Choroid plexus epithelial cell (primary cell): ENCODE measurements at regions not wholly inside any gene's neighbourhood (a gene's known extent, or its start where the extent isn't known, plus 50 kb on each side); places are given as distances from the start of the nearest gene placed in this dataset.

ENCODE experiments used
- DNase-seq: peaks from one replicate; pipeline ENCODE4 v3.0.0-alpha.2; 2010; ENCODE audit warnings: low read depth
- H3K4me3 ChIP-seq: 2 replicates; pipeline ENCODE4 v1.5.1; 2011; ENCODE audit warnings: low read depth, mild to moderate bottlenecking, control low read depth, low read length, moderate library complexity
- TF ChIP-seq, protein P1 (sequence below): conservative IDR thresholded peaks from 2 replicates; pipeline ENCODE4 v1.5.1; 2011; ENCODE audit warnings: low read depth, mild to moderate bottlenecking, control low read depth, inconsistent platforms, low read length, moderate library complexity

DNA sequence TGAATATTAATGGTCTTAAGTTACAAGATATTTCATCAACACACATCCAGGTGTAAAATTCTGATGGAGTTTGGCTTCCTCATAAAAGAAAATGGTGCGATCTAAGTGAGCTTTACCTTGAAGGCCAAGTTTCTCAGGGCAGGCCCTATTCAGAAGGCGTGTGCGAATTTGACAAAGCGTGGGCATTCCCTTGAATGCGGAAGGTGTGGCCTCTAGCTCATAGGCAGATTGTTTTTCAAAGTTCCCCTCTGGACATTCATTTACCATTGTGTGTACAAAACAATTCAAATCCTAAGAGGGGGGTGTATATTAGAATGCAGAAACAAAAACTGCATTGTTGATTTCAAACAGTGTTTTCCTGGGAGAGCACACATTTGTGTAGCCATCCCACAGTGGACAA is 411.9 kb upstream of the PKN2 start:
- H3K4me3 ChIP-seq = no peak overlapping the region
- TF ChIP-seq, protein P1, sequence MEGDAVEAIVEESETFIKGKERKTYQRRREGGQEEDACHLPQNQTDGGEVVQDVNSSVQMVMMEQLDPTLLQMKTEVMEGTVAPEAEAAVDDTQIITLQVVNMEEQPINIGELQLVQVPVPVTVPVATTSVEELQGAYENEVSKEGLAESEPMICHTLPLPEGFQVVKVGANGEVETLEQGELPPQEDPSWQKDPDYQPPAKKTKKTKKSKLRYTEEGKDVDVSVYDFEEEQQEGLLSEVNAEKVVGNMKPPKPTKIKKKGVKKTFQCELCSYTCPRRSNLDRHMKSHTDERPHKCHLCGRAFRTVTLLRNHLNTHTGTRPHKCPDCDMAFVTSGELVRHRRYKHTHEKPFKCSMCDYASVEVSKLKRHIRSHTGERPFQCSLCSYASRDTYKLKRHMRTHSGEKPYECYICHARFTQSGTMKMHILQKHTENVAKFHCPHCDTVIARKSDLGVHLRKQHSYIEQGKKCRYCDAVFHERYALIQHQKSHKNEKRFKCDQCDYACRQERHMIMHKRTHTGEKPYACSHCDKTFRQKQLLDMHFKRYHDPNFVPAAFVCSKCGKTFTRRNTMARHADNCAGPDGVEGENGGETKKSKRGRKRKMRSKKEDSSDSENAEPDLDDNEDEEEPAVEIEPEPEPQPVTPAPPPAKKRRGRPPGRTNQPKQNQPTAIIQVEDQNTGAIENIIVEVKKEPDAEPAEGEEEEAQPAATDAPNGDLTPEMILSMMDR = no peak
- DNase-seq = no peak

DNA sequence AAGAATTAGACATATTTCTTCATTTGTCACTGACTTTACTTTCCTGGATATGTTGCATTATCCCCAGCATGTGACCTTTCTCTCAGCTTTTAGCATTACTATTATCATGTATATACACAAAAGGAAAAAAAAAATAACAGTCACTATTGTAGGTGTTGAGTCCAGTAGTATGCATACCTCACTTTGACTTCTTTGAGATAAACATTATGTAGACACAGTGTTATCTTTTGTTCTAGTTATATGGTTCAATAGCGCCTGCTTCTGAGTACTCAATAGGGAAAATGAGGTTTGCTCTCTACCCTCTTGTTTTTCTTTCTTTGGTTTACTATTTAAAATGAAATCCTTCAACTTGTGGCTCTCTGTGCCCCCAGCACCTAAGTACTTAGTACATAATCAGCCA is 409.6 kb upstream of the PKN2 start:
- TF ChIP-seq, protein P1 = no peak
- no peak overlapping the region for H3K4me3 ChIP-seq
- no peak for DNase-seq

DNA sequence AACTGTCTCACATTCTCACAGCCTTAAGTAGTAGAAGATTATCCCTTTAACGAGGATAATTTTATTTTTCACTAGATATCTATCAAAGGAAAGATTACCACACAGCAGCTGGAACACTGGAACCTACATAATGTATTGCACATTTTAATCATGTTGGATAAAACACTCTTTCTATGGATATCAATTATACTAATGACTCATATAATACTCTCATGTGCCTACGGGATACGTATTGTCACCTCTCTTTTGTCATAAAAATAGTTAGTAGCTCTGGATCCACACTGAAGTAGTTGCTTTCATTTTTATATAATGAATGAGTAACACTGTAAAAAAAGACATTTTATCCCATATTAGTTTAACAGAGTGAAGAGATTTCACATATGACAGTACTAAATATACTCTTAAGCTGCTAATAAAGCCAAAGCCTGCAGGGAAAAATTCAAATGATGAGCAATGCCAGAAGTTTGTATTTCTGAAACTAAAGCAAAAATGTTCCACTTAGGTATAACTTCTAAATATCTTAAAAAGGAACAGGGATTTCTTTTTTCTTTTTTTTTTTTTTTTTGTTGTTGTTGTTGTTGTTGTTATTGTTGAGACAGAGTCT is 408.7 kb upstream of the PKN2 start:
- H3K4me3 ChIP-seq = no peak overlapping the region

DNA sequence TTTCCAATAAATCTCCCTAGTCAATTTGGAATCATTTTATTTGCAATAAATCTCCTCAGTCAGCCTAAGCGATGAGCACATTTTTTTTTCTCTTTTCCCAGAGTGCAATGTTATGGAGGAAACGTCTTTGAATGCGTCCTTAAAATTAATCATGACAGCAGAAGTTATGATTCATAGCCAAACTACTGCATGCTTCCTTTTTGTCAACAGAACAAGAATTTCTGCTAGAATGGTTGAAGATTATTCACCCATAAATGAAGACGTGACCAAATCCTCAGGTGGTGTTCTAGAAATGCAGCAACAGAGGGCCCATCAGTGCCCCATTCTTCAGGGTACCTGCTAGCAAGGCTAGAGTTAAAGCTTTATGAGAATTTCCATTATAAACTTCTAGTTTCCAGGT is 407.9 kb upstream of the PKN2 start:
- no peak overlapping the region for H3K4me3 ChIP-seq
- no peak for DNase-seq
- TF ChIP-seq, protein P1 = no peak

More for the DNA sequence above, 408.7 kb upstream of the PKN2 start:
- TF ChIP-seq, protein P1 = no peak
- no peak for DNase-seq

DNA sequence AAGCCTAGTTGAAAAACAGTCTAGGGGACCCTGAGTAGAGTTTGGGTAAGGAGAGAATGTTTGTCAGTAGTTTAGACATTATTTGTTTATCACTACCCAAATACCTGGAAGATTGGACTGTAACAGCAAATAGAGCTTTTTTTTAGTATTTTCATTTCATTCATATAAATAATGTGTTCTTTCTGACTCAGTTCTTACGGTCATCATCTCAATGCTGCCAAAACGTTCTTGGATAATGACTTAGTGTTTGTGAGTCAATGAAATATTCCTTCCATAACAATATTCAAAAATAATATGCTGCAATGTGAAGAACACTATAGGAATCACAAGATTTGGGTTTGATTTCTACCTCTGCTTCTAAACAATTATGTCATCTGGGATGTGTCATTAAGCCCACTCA is 400.0 kb upstream of the PKN2 start:
- no peak overlapping the region for H3K4me3 ChIP-seq
- no peak for DNase-seq
- TF ChIP-seq, protein P1 = no peak

DNA sequence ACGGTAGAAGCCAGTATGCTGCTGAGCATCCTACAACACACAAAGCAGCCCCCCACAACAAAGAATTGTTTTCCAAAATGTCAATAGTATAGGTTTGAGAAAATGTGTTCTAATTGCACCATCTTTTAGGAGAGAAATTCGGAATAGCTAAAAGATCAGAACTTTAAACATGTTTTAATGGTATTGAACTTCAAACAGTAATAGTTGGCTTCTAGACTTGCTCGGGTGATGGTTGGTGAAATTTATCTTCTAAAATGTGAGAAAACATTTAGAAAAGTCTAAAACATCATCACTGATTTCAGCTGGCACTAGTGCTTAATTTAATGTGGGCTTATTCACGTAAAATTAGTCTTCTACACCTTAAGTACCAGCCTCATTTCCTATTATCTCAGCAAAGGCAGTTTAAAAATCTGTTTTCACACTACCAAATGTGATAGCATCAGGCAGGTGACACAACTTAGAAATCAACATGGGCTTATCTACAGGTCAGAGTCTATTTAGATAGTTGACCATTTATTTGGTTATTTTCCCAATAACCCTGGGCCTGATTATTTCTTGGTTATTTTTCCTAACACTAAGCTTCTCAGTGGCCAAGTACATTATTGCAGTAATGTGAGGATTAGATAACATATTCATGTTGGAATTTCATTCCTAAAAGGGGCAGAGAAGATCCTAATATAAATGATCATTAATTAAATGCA is 399.3 kb upstream of the PKN2 start:
- no peak overlapping the region for H3K4me3 ChIP-seq
- DNase-seq = no peak
- TF ChIP-seq, protein P1 = no peak

DNA sequence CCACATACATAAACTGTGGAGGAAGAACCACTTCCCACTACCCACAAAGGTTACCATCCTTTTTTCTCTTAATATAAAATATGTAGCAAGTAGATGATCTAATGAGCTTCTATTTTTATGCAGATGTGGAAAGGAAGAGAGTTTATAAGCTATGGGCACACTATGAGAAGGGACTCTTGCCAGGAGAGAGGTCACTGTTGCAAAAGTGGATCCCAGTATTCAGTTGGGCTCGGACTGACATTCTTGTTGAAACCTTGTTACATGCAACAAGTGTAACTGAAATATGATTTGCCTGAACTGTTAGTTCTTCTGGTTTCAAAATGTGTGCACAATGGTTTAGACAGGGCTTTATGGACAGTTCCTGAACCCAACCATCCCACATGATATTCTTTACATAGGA is 397.4 kb upstream of the PKN2 start:
- no peak for DNase-seq
- TF ChIP-seq, protein P1 = no peak
- no peak overlapping the region for H3K4me3 ChIP-seq
